ENCODE measurements at regions not wholly inside any gene's neighbourhood (a gene's known extent, or its start where the extent isn't known, plus 50 kb on each side); places are given as distances from the start of the nearest gene placed in this dataset.
"Not testable (repeated sequence)": the region's sequence is repeated elsewhere in the genome, so short reads cannot be mapped to it uniquely, and the experiment has no call there.

DNA sequence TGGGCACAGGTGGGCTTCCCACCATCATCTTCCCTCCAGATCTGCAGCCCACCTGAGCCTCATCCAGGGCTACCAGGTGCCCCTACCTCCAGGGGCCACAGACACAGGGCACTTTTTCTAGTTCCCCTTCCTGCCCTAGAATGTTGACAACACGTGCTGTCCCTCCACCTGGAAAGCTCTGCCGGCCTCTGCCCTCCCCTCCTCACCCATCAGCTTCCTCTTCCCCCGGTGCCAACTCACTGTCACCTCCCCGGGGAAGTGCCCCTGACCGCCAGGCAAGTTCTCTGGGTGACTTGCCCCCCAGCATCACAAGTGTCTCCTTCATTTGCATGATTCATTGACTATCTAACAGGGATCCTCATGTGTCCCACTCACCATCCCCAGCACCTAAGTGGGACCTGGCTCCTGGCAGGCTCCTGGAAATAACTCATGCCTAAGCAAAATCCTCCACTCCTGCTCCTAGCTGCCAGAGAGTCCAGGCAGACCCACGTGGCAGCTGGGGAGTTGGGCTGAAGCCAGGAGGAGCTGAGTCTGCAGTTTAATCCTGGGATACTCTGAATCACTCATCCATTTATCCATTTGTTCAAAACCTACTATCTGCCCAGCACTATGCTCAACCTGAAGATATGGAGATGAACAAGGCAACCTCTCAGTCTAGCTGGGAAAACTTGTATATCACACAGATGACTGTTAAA lies 304.4 kb downstream of the FOXL1 start:
- Histone ChIP-seq H3K27me3 (ENCODE audit: insufficient read depth, insufficient read length) (peaks cover 3% of the 10 kb centered on the region), H3K4me3 (ENCODE audit: insufficient read length, low read depth) (no peak overlapping the region), H3K4me1 (ENCODE audit: insufficient read depth, insufficient read length) (no peaks in the 10 kb centered on the region), H3K9ac (ENCODE audit: insufficient read length, low read depth) (no peak overlapping the region), H3K9me3 (ENCODE audit: insufficient read depth, low read length) (peaks cover 11% of the 10 kb centered on the region; the same call in 1 of the 2 replicates), H3K36me3 (ENCODE audit: insufficient read depth, insufficient read length, low read length) (no peaks in the 10 kb centered on the region)
- DNase-seq (ENCODE audit: low read depth, low spot score) = no peak
- TF ChIP-seq ZNF274 (IDR thresholded peaks at IDR 0.05; ENCODE audit: low read depth, low read length) = no peak
- no peak for TF ChIP-seq SUZ12 (IDR thresholded peaks at IDR 0.05; ENCODE audit: extremely low read depth, insufficient read depth, insufficient read length)
- TF ChIP-seq YY1 (IDR thresholded peaks at IDR 0.05; ENCODE audit: insufficient read depth, insufficient read length) = no peak

DNA sequence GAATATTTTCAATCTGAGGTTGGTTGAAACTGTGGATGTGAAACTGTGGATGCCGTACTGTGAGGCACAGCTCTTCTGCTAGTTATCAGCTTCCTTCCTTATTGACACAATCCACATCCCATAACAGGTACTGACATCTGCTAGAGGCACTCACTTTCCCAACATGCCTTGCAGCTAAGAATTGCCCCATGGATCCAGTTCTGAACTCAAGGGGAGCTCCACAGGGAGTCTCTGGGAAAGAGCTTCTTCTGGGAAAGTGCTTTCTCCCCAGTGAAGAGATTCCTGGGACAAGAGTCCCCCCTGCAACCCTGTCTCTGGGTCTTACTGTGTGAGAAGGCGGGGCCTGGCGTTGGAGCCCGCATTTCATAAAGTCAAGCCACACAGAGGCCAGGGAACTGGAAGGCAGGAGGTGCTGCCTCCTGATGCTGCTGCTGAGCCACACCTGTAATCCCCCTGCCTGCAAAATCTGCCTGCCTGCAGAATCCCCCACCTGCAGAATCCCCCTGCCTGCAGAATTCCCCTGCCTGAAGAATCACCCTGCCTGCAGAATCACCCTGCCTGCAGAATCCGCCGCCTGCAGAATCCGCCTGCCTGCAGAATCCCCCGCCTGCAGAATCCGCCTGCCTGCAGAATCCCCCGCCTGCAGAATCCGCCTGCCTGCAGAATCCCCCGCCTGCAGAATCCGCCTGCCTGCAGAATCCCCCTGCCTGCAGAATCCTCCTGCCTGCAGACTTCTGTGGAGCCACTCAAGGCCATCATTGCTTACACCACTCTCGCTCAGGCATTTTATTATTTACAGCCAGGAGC lies 305.4 kb downstream of the FOXL1 start:
- Histone ChIP-seq H3K9ac (ENCODE audit: insufficient read length, low read depth) (no peak overlapping the region), H3K36me3 (ENCODE audit: insufficient read depth, insufficient read length, low read length) (no peaks in the 10 kb centered on the region), H3K4me3 (ENCODE audit: insufficient read length, low read depth) (no peak overlapping the region), H3K9me3 (ENCODE audit: insufficient read depth, low read length) (peaks cover 11% of the 10 kb centered on the region; the same call in 1 of the 2 replicates), H3K4me1 (ENCODE audit: insufficient read depth, insufficient read length) (no peaks in the 10 kb centered on the region), H3K27me3 (ENCODE audit: insufficient read depth, insufficient read length) (no peaks in the 10 kb centered on the region)
- no peak for DNase-seq (ENCODE audit: low read depth, low spot score)
- TF ChIP-seq SUZ12 (IDR thresholded peaks at IDR 0.05; ENCODE audit: extremely low read depth, insufficient read depth, insufficient read length) (no peak), YY1 (IDR thresholded peaks at IDR 0.05; ENCODE audit: insufficient read depth, insufficient read length) (no peak), ZNF274 (IDR thresholded peaks at IDR 0.05; ENCODE audit: low read depth, low read length) (no peak)

DNA sequence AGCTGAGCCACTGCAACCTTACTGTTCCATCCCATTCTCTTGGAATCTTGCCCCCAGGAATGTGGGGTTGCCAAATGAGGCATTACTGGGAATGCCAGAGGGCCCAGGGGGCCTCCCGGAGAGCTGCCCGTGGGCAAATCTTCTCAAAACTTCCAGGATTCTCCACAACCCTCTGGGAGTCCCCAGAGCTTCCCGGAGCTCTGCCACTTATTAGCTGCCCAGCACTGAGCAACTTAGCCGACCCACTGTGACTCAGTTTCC lies 306.0 kb downstream of the FOXL1 start:
- Histone ChIP-seq H3K36me3 (ENCODE audit: insufficient read depth, insufficient read length, low read length) (no peaks in the 10 kb centered on the region), H3K4me1 (ENCODE audit: insufficient read depth, insufficient read length) (no peaks in the 10 kb centered on the region), H3K9me3 (ENCODE audit: insufficient read depth, low read length) (peaks cover 11% of the 10 kb centered on the region; the same call in 1 of the 2 replicates), H3K4me3 (ENCODE audit: insufficient read length, low read depth) (no peak overlapping the region), H3K9ac (ENCODE audit: insufficient read length, low read depth) (no peak overlapping the region), H3K27me3 (ENCODE audit: insufficient read depth, insufficient read length) (no peaks in the 10 kb centered on the region)
- no peak for DNase-seq (ENCODE audit: low read depth, low spot score)
- TF ChIP-seq YY1 (IDR thresholded peaks at IDR 0.05; ENCODE audit: insufficient read depth, insufficient read length) = no peak
- TF ChIP-seq SUZ12 (IDR thresholded peaks at IDR 0.05; ENCODE audit: extremely low read depth, insufficient read depth, insufficient read length) = no peak
- no peak for TF ChIP-seq ZNF274 (IDR thresholded peaks at IDR 0.05; ENCODE audit: low read depth, low read length)

DNA sequence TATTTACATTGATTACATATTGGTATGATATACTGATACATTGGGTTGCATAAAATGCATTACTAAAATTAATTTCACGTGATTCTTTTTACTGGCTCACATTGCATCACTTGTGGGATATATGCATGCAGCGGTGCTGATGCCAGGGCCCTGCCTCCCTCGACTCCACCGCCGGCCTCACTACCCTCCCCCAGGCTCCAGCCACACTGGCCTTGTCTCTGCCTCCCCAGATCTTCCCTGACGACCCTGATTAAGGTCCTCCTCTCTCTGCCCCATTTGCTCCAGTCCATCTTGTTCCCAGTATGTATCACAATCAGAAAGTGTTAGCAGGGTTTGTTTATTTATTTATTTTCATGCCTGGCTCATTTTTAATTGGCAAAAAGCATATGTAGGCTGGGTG lies 306.8 kb downstream of the FOXL1 start:
- H3K4me1 ChIP-seq (ENCODE audit: insufficient read depth, insufficient read length) = no peaks in the 10 kb centered on the region
- TF ChIP-seq YY1 (IDR thresholded peaks at IDR 0.05; ENCODE audit: insufficient read depth, insufficient read length) = no peak
- TF ChIP-seq SUZ12 (IDR thresholded peaks at IDR 0.05; ENCODE audit: extremely low read depth, insufficient read depth, insufficient read length) = no peak
- TF ChIP-seq ZNF274 (IDR thresholded peaks at IDR 0.05; ENCODE audit: low read depth, low read length) = no peak
- no peak for DNase-seq (ENCODE audit: low read depth, low spot score)
- H3K36me3 ChIP-seq (ENCODE audit: insufficient read depth, insufficient read length, low read length) = no peaks in the 10 kb centered on the region
- no peak overlapping the region for H3K9ac ChIP-seq (ENCODE audit: insufficient read length, low read depth)
- H3K27me3 ChIP-seq (ENCODE audit: insufficient read depth, insufficient read length) = no peaks in the 10 kb centered on the region
- H3K9me3 ChIP-seq (ENCODE audit: insufficient read depth, low read length) = peaks cover 11% of the 10 kb centered on the region; the same call in 1 of the 2 replicates
- no peak overlapping the region for H3K4me3 ChIP-seq (ENCODE audit: insufficient read length, low read depth)

DNA sequence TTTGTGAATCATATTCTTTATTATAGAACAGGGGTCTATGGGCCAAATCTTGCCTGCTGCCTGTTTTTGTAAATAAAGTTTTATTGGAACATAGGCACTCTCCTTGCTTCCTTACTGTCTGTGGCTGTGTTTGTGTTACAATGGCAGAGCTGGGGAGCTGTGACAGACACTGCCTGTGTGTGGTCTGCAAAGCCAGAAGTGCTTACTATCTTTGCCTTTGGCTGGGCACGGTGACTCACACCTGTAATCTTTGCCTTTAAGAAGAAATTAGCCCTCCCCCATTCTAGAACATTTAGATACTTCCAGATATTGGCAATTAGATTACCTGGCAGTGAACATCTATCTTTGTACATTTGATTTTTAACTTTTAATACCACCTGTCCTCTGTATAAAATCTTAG lies 308.3 kb downstream of the FOXL1 start:
- H3K4me3 ChIP-seq (ENCODE audit: insufficient read length, low read depth) = no peak overlapping the region
- no peak overlapping the region for H3K9ac ChIP-seq (ENCODE audit: insufficient read length, low read depth)
- H3K9me3 ChIP-seq (ENCODE audit: insufficient read depth, low read length) = peaks cover 11% of the 10 kb centered on the region; the same call in 1 of the 2 replicates
- TF ChIP-seq YY1 (IDR thresholded peaks at IDR 0.05; ENCODE audit: insufficient read depth, insufficient read length) (no peak), SUZ12 (IDR thresholded peaks at IDR 0.05; ENCODE audit: extremely low read depth, insufficient read depth, insufficient read length) (no peak), ZNF274 (IDR thresholded peaks at IDR 0.05; ENCODE audit: low read depth, low read length) (no peak)
- no peaks in the 10 kb centered on the region for H3K36me3 ChIP-seq (ENCODE audit: insufficient read depth, insufficient read length, low read length)
- no peak for DNase-seq (ENCODE audit: low read depth, low spot score)
- no peaks in the 10 kb centered on the region for H3K4me1 ChIP-seq (ENCODE audit: insufficient read depth, insufficient read length)
- H3K27me3 ChIP-seq (ENCODE audit: insufficient read depth, insufficient read length) = no peaks in the 10 kb centered on the region

DNA sequence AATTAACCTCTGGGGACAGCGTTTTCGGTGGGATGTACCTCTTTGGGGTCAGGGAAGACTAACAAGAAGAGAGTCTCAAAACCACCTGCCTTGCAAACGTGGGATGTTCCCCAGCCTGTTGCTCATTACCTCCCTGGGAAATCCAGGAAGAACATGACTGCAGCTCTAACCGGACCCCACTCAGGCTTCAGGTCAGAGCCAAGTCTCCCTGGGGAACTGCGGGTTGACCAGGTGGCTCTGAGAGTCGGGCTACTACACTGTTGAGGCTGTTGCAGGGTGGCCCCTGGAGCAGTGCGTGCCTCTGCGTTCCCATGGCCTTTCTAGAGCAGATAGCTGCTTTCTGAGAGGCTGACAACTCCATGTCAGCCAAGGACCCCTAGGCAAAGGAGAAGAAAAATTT lies 309.1 kb downstream of the FOXL1 start:
- Histone ChIP-seq H3K27me3 (ENCODE audit: insufficient read depth, insufficient read length) (no peaks in the 10 kb centered on the region), H3K36me3 (ENCODE audit: insufficient read depth, insufficient read length, low read length) (no peaks in the 10 kb centered on the region), H3K4me1 (ENCODE audit: insufficient read depth, insufficient read length) (no peaks in the 10 kb centered on the region), H3K9me3 (ENCODE audit: insufficient read depth, low read length) (peaks cover 11% of the 10 kb centered on the region; the same call in 1 of the 2 replicates), H3K4me3 (ENCODE audit: insufficient read length, low read depth) (no peak overlapping the region), H3K9ac (ENCODE audit: insufficient read length, low read depth) (no peak overlapping the region)
- no peak for DNase-seq (ENCODE audit: low read depth, low spot score)
- TF ChIP-seq ZNF274 (IDR thresholded peaks at IDR 0.05; ENCODE audit: low read depth, low read length) (no peak), YY1 (IDR thresholded peaks at IDR 0.05; ENCODE audit: insufficient read depth, insufficient read length) (no peak)

DNA sequence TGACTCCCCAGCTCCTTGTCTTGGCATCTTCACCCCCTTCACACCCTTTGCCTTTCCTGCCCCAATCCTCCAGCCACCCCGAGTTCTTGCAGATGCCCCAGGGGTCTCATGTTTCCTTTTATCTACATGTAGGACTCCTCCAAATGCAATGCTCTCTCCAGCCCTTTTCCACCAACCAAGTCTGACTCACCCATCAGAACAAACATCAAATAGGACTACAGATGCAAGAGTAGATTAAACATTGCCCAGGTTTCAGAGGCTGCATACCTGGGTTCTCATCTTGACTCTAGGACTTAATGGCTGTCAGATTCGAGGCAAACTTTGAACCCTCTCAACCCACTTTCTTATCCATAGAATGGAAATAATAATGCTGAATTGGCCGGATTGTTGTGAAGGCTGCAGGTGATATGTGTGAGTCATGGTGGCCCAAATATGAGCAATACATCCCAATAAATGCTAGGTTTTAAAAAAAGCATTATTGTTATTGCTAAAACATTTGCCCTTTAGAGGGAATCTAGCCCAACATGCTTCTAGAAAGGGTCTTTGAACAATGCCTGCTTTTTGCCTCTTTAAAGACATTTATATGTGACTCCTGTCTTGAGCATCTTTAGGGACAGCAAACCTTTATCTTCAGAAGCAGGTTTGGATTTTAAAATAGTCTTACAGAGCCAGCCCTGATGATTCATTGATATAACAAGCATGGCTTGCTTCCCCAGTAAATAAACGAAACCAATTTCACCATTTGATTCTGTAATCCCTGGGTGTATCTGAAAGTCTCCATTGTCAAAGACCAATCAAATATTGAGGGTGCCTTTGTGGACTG lies 310.1 kb downstream of the FOXL1 start:
- no peaks in the 10 kb centered on the region for H3K27me3 ChIP-seq (ENCODE audit: insufficient read depth, insufficient read length)
- no peak for TF ChIP-seq SUZ12 (IDR thresholded peaks at IDR 0.05; ENCODE audit: extremely low read depth, insufficient read depth, insufficient read length)
- TF ChIP-seq YY1 (IDR thresholded peaks at IDR 0.05; ENCODE audit: insufficient read depth, insufficient read length) = no peak
- no peak for TF ChIP-seq ZNF274 (IDR thresholded peaks at IDR 0.05; ENCODE audit: low read depth, low read length)
- no peaks in the 10 kb centered on the region for H3K4me1 ChIP-seq (ENCODE audit: insufficient read depth, insufficient read length)
- peaks cover 4% of the 10 kb centered on the region; the same call in 1 of the 2 replicates for H3K9me3 ChIP-seq (ENCODE audit: insufficient read depth, low read length)
- H3K4me3 ChIP-seq (ENCODE audit: insufficient read length, low read depth) = no peak overlapping the region
- H3K36me3 ChIP-seq (ENCODE audit: insufficient read depth, insufficient read length, low read length) = no peaks in the 10 kb centered on the region
- DNase-seq (ENCODE audit: low read depth, low spot score) = no peak
- no peak overlapping the region for H3K9ac ChIP-seq (ENCODE audit: insufficient read length, low read depth)

DNA sequence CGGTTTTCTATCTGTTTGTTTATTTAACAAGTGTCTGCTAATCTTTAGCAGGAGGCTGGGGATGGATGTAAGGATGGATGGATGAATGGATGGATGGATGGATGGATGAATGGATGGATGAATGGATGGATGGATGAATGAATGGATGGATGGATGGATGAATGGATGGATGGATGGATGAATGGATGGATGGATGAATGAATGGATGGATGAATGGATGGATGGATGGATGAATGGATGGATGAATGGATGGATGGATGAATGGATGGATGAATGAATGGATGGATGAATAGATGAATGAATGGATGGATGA lies 310.7 kb downstream of the FOXL1 start:
- not testable (repeated sequence) for H3K4me1 ChIP-seq (ENCODE audit: insufficient read depth, insufficient read length); H3K4me3 ChIP-seq (ENCODE audit: insufficient read length, low read depth); H3K27me3 ChIP-seq (ENCODE audit: insufficient read depth, insufficient read length); H3K9me3 ChIP-seq (ENCODE audit: insufficient read depth, low read length); H3K36me3 ChIP-seq (ENCODE audit: insufficient read depth, insufficient read length, low read length); H3K9ac ChIP-seq (ENCODE audit: insufficient read length, low read depth); DNase-seq (ENCODE audit: low read depth, low spot score)
